Activated naive CD4-positive, alpha-beta T cell treated with anti-CD3 and anti-CD28 coated beads, Interleukin-2, amount 10 ng/mL, durations not matched to agents 7 days and 5 days (primary cell): ENCODE measurements at regions not wholly inside any gene's neighbourhood (a gene's known extent, or its start where the extent isn't known, plus 50 kb on each side); places are given as distances from the start of the nearest gene placed in this dataset.

Experiments
- CTCF ChIA-PET: fragments of 350-600 bp; sonication (Branson Sonifier 250); formaldehyde crosslinking; loops from one replicate; lab custom pipeline; 2021; ENCODE audit warnings: antibody characterized with exemption; lab: Charles Lee
- DNase-seq: peaks from one replicate; pipeline ENCODE4 v3.0.0-alpha.2; 2020
- H3K27ac Mint-ChIP-seq: one replicate; pipeline ENCODE4 v1.8.0; 2021; ENCODE audit warnings: mild to moderate bottlenecking, moderate library complexity, mixed read lengths
- H3K27me3 Mint-ChIP-seq: one replicate; pipeline ENCODE4 v1.8.0; 2021; ENCODE audit warnings: mild to moderate bottlenecking, mixed read lengths
- H3K36me3 Mint-ChIP-seq: one replicate; pipeline ENCODE4 v1.8.0; 2021; ENCODE audit warnings: mixed read lengths
- H3K4me1 Mint-ChIP-seq: one replicate; pipeline ENCODE4 v1.8.0; 2021; ENCODE audit warnings: mixed read lengths
- H3K4me3 Mint-ChIP-seq: one replicate; pipeline ENCODE4 v1.8.0; 2021; ENCODE audit warnings: mild to moderate bottlenecking, moderate library complexity, mixed read lengths
- H3K9me3 Mint-ChIP-seq: one replicate; pipeline ENCODE4 v1.8.0; 2021; ENCODE audit warnings: mixed read lengths

GRCh38 chr6:112690497-112691202, 343.5 kb downstream of the RFPL4B start:
- Mint-ChIP-seq H3K27ac (no peak overlapping the region), H3K4me3 (no peak overlapping the region), H3K4me1 (no peaks in the 10 kb centered on the region), H3K36me3 (no peaks in the 10 kb centered on the region), H3K27me3 (peaks cover 4% of the 10 kb centered on the region), H3K9me3 (no peaks in the 10 kb centered on the region)
- CTCF ChIA-PET, result no interaction called here
- DNase-seq, result no peak

GRCh38 chr6:112691289-112691688, 344.2 kb downstream of the RFPL4B start:
- Mint-ChIP-seq H3K4me3 (no peak overlapping the region), H3K36me3 (no peaks in the 10 kb centered on the region), H3K9me3 (no peaks in the 10 kb centered on the region), H3K27me3 (peaks cover 4% of the 10 kb centered on the region), H3K27ac (no peak overlapping the region), H3K4me1 (no peaks in the 10 kb centered on the region)
- CTCF ChIA-PET, result no interaction called here
- DNase-seq, result no peak

- Mint-ChIP-seq H3K36me3 (no peaks in the 10 kb centered on the region), H3K27ac (no peak overlapping the region), H3K27me3 (no peaks in the 10 kb centered on the region), H3K9me3 (no peaks in the 10 kb centered on the region), H3K4me3 (no peak overlapping the region), H3K4me1 (no peaks in the 10 kb centered on the region)
- no peak for DNase-seq
- CTCF ChIA-PET, result no interaction called here
Measured at GRCh38 chr6:112695001-112695400, 347.9 kb downstream of the RFPL4B start.

GRCh38 chr6:112697265-112697664, 350.1 kb downstream of the RFPL4B start:
- no peak for DNase-seq
- Mint-ChIP-seq H3K36me3 (no peaks in the 10 kb centered on the region), H3K27ac (no peak overlapping the region), H3K27me3 (no peaks in the 10 kb centered on the region), H3K9me3 (no peaks in the 10 kb centered on the region), H3K4me1 (no peaks in the 10 kb centered on the region), H3K4me3 (no peak overlapping the region)
- CTCF ChIA-PET, result no interaction called here

- CTCF ChIA-PET, result no interaction called here
- H3K9me3 Mint-ChIP-seq, result peaks cover 3% of the 10 kb centered on the region
- no peaks in the 10 kb centered on the region for H3K27me3 Mint-ChIP-seq
- H3K4me3 Mint-ChIP-seq, result no peak overlapping the region
- DNase-seq, result no peak
- no peaks in the 10 kb centered on the region for H3K36me3 Mint-ChIP-seq
- H3K27ac Mint-ChIP-seq, result no peak overlapping the region
- no peaks in the 10 kb centered on the region for H3K4me1 Mint-ChIP-seq
Measured at GRCh38 chr6:112701201-112701600, 354.1 kb downstream of the RFPL4B start.

- no peak for DNase-seq
- Mint-ChIP-seq H3K27ac (no peak overlapping the region), H3K4me1 (no peaks in the 10 kb centered on the region), H3K27me3 (no peaks in the 10 kb centered on the region), H3K36me3 (no peaks in the 10 kb centered on the region), H3K4me3 (no peak overlapping the region), H3K9me3 (no peaks in the 10 kb centered on the region)
- CTCF ChIA-PET, result no interaction called here
Measured at GRCh38 chr6:112710710-112711109, 363.6 kb downstream of the RFPL4B start.

GRCh38 chr6:112713402-112713801, 366.3 kb downstream of the RFPL4B start:
- Mint-ChIP-seq H3K4me3 (no peak overlapping the region), H3K4me1 (no peaks in the 10 kb centered on the region), H3K9me3 (no peaks in the 10 kb centered on the region), H3K27me3 (no peaks in the 10 kb centered on the region), H3K36me3 (no peaks in the 10 kb centered on the region), H3K27ac (no peak overlapping the region)
- DNase-seq, result no peak
- CTCF ChIA-PET, result no interaction called here

- H3K9me3 Mint-ChIP-seq, result no peaks in the 10 kb centered on the region
- H3K27ac Mint-ChIP-seq, result no peak overlapping the region
- CTCF ChIA-PET, result no interaction called here
Measured at GRCh38 chr6:112717401-112717800, 370.3 kb downstream of the RFPL4B start.

GRCh38 chr6:112717856-112718255, 370.7 kb downstream of the RFPL4B start:
- DNase-seq, result no peak
- no peak overlapping the region for H3K4me3 Mint-ChIP-seq
- H3K27ac Mint-ChIP-seq, result no peak overlapping the region
- no peaks in the 10 kb centered on the region for H3K4me1 Mint-ChIP-seq
- CTCF ChIA-PET, result no interaction called here
- H3K36me3 Mint-ChIP-seq, result no peaks in the 10 kb centered on the region
- no peaks in the 10 kb centered on the region for H3K27me3 Mint-ChIP-seq
- no peaks in the 10 kb centered on the region for H3K9me3 Mint-ChIP-seq

More at GRCh38 chr6:112717401-112717800, 370.3 kb downstream of the RFPL4B start:
- Mint-ChIP-seq H3K27me3 (no peaks in the 10 kb centered on the region), H3K4me1 (no peaks in the 10 kb centered on the region), H3K36me3 (no peaks in the 10 kb centered on the region), H3K4me3 (no peak overlapping the region)
- DNase-seq, result no peak

- Mint-ChIP-seq H3K4me1 (no peaks in the 10 kb centered on the region), H3K36me3 (no peaks in the 10 kb centered on the region), H3K27ac (no peak overlapping the region), H3K4me3 (no peak overlapping the region), H3K9me3 (no peaks in the 10 kb centered on the region), H3K27me3 (no peaks in the 10 kb centered on the region)
- DNase-seq, result no peak
- CTCF ChIA-PET, result no interaction called here
Measured at GRCh38 chr6:112725541-112726085, 378.5 kb downstream of the RFPL4B start.

GRCh38 chr6:112735129-112735528, 388.0 kb downstream of the RFPL4B start:
- H3K27ac Mint-ChIP-seq, result no peak overlapping the region
- H3K36me3 Mint-ChIP-seq, result no peaks in the 10 kb centered on the region
- H3K27me3 Mint-ChIP-seq, result no peaks in the 10 kb centered on the region
- H3K9me3 Mint-ChIP-seq, result no peaks in the 10 kb centered on the region
- no peak overlapping the region for H3K4me3 Mint-ChIP-seq
- CTCF ChIA-PET, result no interaction called here
- DNase-seq, result no peak
- H3K4me1 Mint-ChIP-seq, result no peaks in the 10 kb centered on the region

GRCh38 chr6:112739766-112740165, 392.6 kb downstream of the RFPL4B start:
- CTCF ChIA-PET, result no interaction called here

GRCh38 chr6:112743323-112743722, 396.2 kb downstream of the RFPL4B start:
- no peak overlapping the region for H3K4me3 Mint-ChIP-seq
- no peaks in the 10 kb centered on the region for H3K36me3 Mint-ChIP-seq
- no peak for DNase-seq
- no peaks in the 10 kb centered on the region for H3K27me3 Mint-ChIP-seq
- H3K27ac Mint-ChIP-seq, result no peak overlapping the region
- H3K9me3 Mint-ChIP-seq, result no peaks in the 10 kb centered on the region
- CTCF ChIA-PET, result no interaction called here
- H3K4me1 Mint-ChIP-seq, result no peaks in the 10 kb centered on the region

More at GRCh38 chr6:112739766-112740165, 392.6 kb downstream of the RFPL4B start:
- H3K4me1 Mint-ChIP-seq, result no peaks in the 10 kb centered on the region
- H3K36me3 Mint-ChIP-seq, result no peaks in the 10 kb centered on the region
- H3K9me3 Mint-ChIP-seq, result no peaks in the 10 kb centered on the region
- no peak overlapping the region for H3K27ac Mint-ChIP-seq
- H3K27me3 Mint-ChIP-seq, result no peaks in the 10 kb centered on the region
- H3K4me3 Mint-ChIP-seq, result no peak overlapping the region
- DNase-seq, result no peak

- DNase-seq, result no peak
- CTCF ChIA-PET, result no interaction called here
- no peaks in the 10 kb centered on the region for H3K4me1 Mint-ChIP-seq
- no peak overlapping the region for H3K27ac Mint-ChIP-seq
- no peak overlapping the region for H3K4me3 Mint-ChIP-seq
- H3K36me3 Mint-ChIP-seq, result no peaks in the 10 kb centered on the region
- H3K9me3 Mint-ChIP-seq, result no peaks in the 10 kb centered on the region
- H3K27me3 Mint-ChIP-seq, result no peaks in the 10 kb centered on the region
Measured at GRCh38 chr6:112744827-112745226, 397.7 kb downstream of the RFPL4B start.

GRCh38 chr6:112745765-112746164, 398.6 kb downstream of the RFPL4B start:
- no peak for DNase-seq
- H3K36me3 Mint-ChIP-seq, result no peaks in the 10 kb centered on the region
- no peak overlapping the region for H3K4me3 Mint-ChIP-seq
- CTCF ChIA-PET, result no interaction called here
- no peaks in the 10 kb centered on the region for H3K9me3 Mint-ChIP-seq
- H3K4me1 Mint-ChIP-seq, result no peaks in the 10 kb centered on the region
- H3K27me3 Mint-ChIP-seq, result no peaks in the 10 kb centered on the region
- H3K27ac Mint-ChIP-seq, result no peak overlapping the region
